ENCODE measurements at regions not wholly inside any gene's neighbourhood (a gene's known extent, or its start where the extent isn't known, plus 50 kb on each side); places are given as distances from the start of the nearest gene placed in this dataset.
"Not testable (repeated sequence)": the region's sequence is repeated elsewhere in the genome, so short reads cannot be mapped to it uniquely, and the experiment has no call there.

GRCh38 chr4:174066611-174067205 lies 216.8 kb downstream of the FBXO8 start:
- no peak for DNase-seq

- no peak for DNase-seq
These were observed 220.6 kb downstream of the FBXO8 start for GRCh38 chr4:174062831-174063230.

GRCh38 chr4:174061026-174061425 lies 222.4 kb downstream of the FBXO8 start:
- DNase-seq = peak; percentile 28

GRCh38 chr4:174058846-174059245 lies 224.6 kb downstream of the FBXO8 start:
- DNase-seq = no peak

GRCh38 chr4:174056959-174057358 lies 226.5 kb downstream of the FBXO8 start:
- no peak for DNase-seq

- DNase-seq = no peak
These were observed 228.1 kb downstream of the FBXO8 start for GRCh38 chr4:174055344-174055743.

- no peak for DNase-seq
These were observed 229.6 kb downstream of the FBXO8 start for GRCh38 chr4:174053895-174054294.

- DNase-seq = no peak
These were observed 236.1 kb downstream of the FBXO8 start for GRCh38 chr4:174047363-174047762.

- not testable (repeated sequence) for DNase-seq
These were observed 237.6 kb downstream of the FBXO8 start for GRCh38 chr4:174045829-174046228.

GRCh38 chr4:174045381-174045780 lies 238.1 kb downstream of the FBXO8 start:
- DNase-seq = no peak

- DNase-seq = no peak
These were observed 241.8 kb downstream of the FBXO8 start for GRCh38 chr4:174041555-174042105.

- no peak for DNase-seq
These were observed 243.2 kb downstream of the FBXO8 start for GRCh38 chr4:174040287-174040686.

GRCh38 chr4:174038481-174038880 lies 245.0 kb downstream of the FBXO8 start:
- DNase-seq = no peak

- DNase-seq = no peak
These were observed 245.8 kb downstream of the FBXO8 start for GRCh38 chr4:174037631-174038030.

- no peak for DNase-seq
These were observed 246.4 kb downstream of the FBXO8 start for GRCh38 chr4:174037049-174037448.

- no peak for DNase-seq
These were observed 246.9 kb downstream of the FBXO8 start for GRCh38 chr4:174036576-174036975.

- no peak for DNase-seq
These were observed 247.4 kb downstream of the FBXO8 start for GRCh38 chr4:174036111-174036510.

- no peak for DNase-seq
These were observed 259.8 kb downstream of the FBXO8 start for GRCh38 chr4:174023641-174024040.

GRCh38 chr4:174018236-174018635 lies 265.2 kb downstream of the FBXO8 start:
- DNase-seq = no peak

GRCh38 chr4:174016251-174016650 lies 267.2 kb downstream of the FBXO8 start:
- DNase-seq = no peak

- DNase-seq = no peak
These were observed 270.6 kb downstream of the FBXO8 start for GRCh38 chr4:174012886-174013259.

GRCh38 chr4:174012135-174012885 lies 271.2 kb downstream of the FBXO8 start:
- DNase-seq = no peak

- DNase-seq = no peak
These were observed 272.9 kb downstream of the FBXO8 start for GRCh38 chr4:174010547-174010946.

- DNase-seq = no peak
These were observed 273.6 kb downstream of the FBXO8 start for GRCh38 chr4:174009686-174010451.

All from left hindlimb (tissue), 1 donor.